K562 (cell line): ENCODE measurements at regions not wholly inside any gene's neighbourhood (a gene's known extent, or its start where the extent isn't known, plus 50 kb on each side); places are given as distances from the start of the nearest gene placed in this dataset.
A peak's percentile ranks its signal among the peaks of the same experiment; 100 is the strongest.

Experiments used
- DIDO1 ChIP-seq: fragments of 450-650 bp; IDR thresholded peaks from 2 replicates; pipeline ENCODE4 v1.6.1; 2016; ENCODE audit warnings: low read depth, missing biosample characterization, missing genetic modification characterization
- DPF2 ChIP-seq: fragments of 450-650 bp; IDR thresholded peaks from 2 replicates; pipeline ENCODE4 v1.6.1; 2016
- ELF1 ChIP-seq: fragments of 200-800 bp; sonication (Bioruptor generic); IDR thresholded peaks from 2 replicates; pipeline ENCODE4 v1.6.1; 2016; ENCODE audit warnings: missing genetic modification characterization, missing compliant biosample characterization
- EP400 ChIP-seq: fragments of 450-650 bp; IDR thresholded peaks from 2 replicates; pipeline ENCODE4 v1.6.1; 2017; ENCODE audit warnings: antibody characterized with exemption, mild to moderate bottlenecking, moderate library complexity
- GATA2 ChIP-seq: sonication (generic); formaldehyde crosslinking; IDR thresholded peaks from 2 replicates; pipeline ENCODE4 v1.4.0; 2020; ENCODE audit warnings: mild to moderate bottlenecking, missing genetic modification reagents
- JUND ChIP-seq, 2 experiments: IDR thresholded peaks; 2 replicates in 1 of 2; 3 replicates in 1 of 2; pipeline ENCODE4 v1.6.1; 2011; ENCODE audit warnings: borderline replicate concordance in 2 of 2, low read depth in 2 of 2, low read length in 2 of 2, improper control_type of control experiment in 1 of 2, missing biosample characterization in 1 of 2, missing genetic modification characterization in 1 of 2, missing genetic modification reagents in 1 of 2
- NR4A1 ChIP-seq, 2 experiments: fragments of 250-450 bp in 1 of 2; fragments of 450-650 bp in 1 of 2; sonication (Bioruptor Pico) in 1 of 2; IDR thresholded peaks; 2 replicates each; pipeline versions ENCODE4 v1.4.0 to v1.6.1; 2016 to 2020; ENCODE audit warnings: mild to moderate bottlenecking in 2 of 2, missing compliant biosample characterization in 1 of 2, missing genetic modification characterization in 1 of 2, moderate library complexity in 1 of 2
- PRMT5 ChIP-seq: sonication (generic); formaldehyde crosslinking; IDR thresholded peaks from 2 replicates; pipeline ENCODE4 v1.5.0; 2020; ENCODE audit warnings: missing genetic modification reagents
- SMARCA4 ChIP-seq: fragments of 450-650 bp; IDR thresholded peaks from 2 replicates; pipeline ENCODE4 v1.6.1; 2016
- SMARCB1 ChIP-seq: IDR thresholded peaks from 2 replicates; pipeline ENCODE4 v1.6.1; 2011; ENCODE audit warnings: improper control_type of control experiment, low read depth; ENCODE audit not compliant: insufficient read length
- ZNF239 ChIP-seq: fragments of 250-450 bp; sonication (Bioruptor Pico); IDR thresholded peaks from 2 replicates; pipeline ENCODE4 v1.4.0; 2020; ENCODE audit warnings: mild to moderate bottlenecking
- TF ChIP-seq, protein P1 (sequence below): fragments of 450-650 bp; IDR thresholded peaks from 2 replicates; pipeline ENCODE4 v1.6.1; 2017; ENCODE audit warnings: antibody characterized with exemption, mild to moderate bottlenecking
- TF ChIP-seq, protein P2 (sequence below), 2 experiments: fragments of 450-650 bp in 1 of 2; IDR thresholded peaks; 2 replicates each; pipeline ENCODE4 v1.6.1; 2011 to 2017; ENCODE audit warnings: low read depth in 2 of 2, antibody characterized with exemption in 1 of 2, borderline replicate concordance in 1 of 2, low read length in 1 of 2, mild to moderate bottlenecking in 1 of 2, mixed read lengths in 1 of 2; ENCODE audit not compliant: control insufficient read depth in 1 of 2
- TF ChIP-seq, protein P3 (sequence below), 2 experiments: fragments of 150-350 bp in 1 of 2; IDR thresholded peaks; 2 replicates each; pipeline ENCODE4 v1.6.1; 2012 to 2016; ENCODE audit warnings: low read depth in 2 of 2, low read length in 2 of 2, mild to moderate bottlenecking in 1 of 2, moderate library complexity in 1 of 2
- TF ChIP-seq, protein P4 (sequence below): fragments of 250-450 bp; sonication (Bioruptor Pico); IDR thresholded peaks from 2 replicates; pipeline ENCODE4 v1.4.0; 2020

DNA sequence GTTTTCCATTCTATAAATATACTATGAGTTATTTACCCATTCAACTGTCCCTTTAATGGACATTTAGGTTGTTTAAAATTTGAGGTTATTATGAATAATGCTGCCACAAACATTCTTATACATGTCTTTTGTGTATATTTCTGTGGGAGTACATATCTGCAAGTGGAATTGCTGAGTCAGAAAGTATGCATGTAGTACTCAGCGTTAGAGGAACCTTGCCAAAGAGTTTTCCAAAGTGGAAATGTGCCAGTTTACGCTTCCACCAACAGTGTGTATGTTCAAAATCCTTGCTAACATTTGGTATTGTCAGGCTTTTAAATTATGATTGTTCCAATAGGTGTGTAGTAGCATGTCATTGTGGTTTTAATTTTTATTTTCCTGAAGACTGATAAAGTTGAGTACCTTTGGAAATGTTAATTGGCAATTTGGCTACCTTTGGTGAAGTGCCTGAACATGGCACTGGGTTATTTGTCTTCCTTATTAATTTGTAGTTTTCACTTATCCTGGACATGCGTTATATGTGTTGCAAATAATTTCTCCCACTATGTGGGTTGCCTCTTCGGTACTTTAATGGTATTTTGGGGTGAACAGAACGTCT is 341.2 kb downstream of the CD83 start (continued):
- TF ChIP-seq, protein P1, sequence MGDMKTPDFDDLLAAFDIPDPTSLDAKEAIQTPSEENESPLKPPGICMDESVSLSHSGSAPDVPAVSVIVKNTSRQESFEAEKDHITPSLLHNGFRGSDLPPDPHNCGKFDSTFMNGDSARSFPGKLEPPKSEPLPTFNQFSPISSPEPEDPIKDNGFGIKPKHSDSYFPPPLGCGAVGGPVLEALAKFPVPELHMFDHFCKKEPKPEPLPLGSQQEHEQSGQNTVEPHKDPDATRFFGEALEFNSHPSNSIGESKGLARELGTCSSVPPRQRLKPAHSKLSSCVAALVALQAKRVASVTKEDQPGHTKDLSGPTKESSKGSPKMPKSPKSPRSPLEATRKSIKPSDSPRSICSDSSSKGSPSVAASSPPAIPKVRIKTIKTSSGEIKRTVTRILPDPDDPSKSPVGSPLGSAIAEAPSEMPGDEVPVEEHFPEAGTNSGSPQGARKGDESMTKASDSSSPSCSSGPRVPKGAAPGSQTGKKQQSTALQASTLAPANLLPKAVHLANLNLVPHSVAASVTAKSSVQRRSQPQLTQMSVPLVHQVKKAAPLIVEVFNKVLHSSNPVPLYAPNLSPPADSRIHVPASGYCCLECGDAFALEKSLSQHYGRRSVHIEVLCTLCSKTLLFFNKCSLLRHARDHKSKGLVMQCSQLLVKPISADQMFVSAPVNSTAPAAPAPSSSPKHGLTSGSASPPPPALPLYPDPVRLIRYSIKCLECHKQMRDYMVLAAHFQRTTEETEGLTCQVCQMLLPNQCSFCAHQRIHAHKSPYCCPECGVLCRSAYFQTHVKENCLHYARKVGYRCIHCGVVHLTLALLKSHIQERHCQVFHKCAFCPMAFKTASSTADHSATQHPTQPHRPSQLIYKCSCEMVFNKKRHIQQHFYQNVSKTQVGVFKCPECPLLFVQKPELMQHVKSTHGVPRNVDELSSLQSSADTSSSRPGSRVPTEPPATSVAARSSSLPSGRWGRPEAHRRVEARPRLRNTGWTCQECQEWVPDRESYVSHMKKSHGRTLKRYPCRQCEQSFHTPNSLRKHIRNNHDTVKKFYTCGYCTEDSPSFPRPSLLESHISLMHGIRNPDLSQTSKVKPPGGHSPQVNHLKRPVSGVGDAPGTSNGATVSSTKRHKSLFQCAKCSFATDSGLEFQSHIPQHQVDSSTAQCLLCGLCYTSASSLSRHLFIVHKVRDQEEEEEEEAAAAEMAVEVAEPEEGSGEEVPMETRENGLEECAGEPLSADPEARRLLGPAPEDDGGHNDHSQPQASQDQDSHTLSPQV = peak; percentile 86
- TF ChIP-seq DIDO1 (tag) = no peak
- TF ChIP-seq GATA2 (CRISPR knock-in tag) = no peak
- TF ChIP-seq, protein P2, sequence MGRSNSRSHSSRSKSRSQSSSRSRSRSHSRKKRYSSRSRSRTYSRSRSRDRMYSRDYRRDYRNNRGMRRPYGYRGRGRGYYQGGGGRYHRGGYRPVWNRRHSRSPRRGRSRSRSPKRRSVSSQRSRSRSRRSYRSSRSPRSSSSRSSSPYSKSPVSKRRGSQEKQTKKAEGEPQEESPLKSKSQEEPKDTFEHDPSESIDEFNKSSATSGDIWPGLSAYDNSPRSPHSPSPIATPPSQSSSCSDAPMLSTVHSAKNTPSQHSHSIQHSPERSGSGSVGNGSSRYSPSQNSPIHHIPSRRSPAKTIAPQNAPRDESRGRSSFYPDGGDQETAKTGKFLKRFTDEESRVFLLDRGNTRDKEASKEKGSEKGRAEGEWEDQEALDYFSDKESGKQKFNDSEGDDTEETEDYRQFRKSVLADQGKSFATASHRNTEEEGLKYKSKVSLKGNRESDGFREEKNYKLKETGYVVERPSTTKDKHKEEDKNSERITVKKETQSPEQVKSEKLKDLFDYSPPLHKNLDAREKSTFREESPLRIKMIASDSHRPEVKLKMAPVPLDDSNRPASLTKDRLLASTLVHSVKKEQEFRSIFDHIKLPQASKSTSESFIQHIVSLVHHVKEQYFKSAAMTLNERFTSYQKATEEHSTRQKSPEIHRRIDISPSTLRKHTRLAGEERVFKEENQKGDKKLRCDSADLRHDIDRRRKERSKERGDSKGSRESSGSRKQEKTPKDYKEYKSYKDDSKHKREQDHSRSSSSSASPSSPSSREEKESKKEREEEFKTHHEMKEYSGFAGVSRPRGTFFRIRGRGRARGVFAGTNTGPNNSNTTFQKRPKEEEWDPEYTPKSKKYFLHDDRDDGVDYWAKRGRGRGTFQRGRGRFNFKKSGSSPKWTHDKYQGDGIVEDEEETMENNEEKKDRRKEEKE (IDR thresholded peaks at IDR 0.05; ENCODE audit: borderline replicate concordance in 1 of 2, control insufficient read depth in 1 of 2, low read depth in 2 of 2, low read length in 1 of 2) = no peak
- TF ChIP-seq JUND (IDR thresholded peaks at IDR 0.05; ENCODE audit: borderline replicate concordance, low read depth, low read length) = 0 out of 2 replicates have a peak, but pooled peaks have one; percentile 54
- peak; percentile 57; the same call in 2 of the 3 replicates for TF ChIP-seq JUND (tag; IDR thresholded peaks at IDR 0.05; ENCODE audit: borderline replicate concordance, low read depth, low read length)
- peak; percentile 74 for TF ChIP-seq DPF2
- no peak for TF ChIP-seq ZNF239 (CRISPR knock-in tag)
- TF ChIP-seq, protein P3, sequence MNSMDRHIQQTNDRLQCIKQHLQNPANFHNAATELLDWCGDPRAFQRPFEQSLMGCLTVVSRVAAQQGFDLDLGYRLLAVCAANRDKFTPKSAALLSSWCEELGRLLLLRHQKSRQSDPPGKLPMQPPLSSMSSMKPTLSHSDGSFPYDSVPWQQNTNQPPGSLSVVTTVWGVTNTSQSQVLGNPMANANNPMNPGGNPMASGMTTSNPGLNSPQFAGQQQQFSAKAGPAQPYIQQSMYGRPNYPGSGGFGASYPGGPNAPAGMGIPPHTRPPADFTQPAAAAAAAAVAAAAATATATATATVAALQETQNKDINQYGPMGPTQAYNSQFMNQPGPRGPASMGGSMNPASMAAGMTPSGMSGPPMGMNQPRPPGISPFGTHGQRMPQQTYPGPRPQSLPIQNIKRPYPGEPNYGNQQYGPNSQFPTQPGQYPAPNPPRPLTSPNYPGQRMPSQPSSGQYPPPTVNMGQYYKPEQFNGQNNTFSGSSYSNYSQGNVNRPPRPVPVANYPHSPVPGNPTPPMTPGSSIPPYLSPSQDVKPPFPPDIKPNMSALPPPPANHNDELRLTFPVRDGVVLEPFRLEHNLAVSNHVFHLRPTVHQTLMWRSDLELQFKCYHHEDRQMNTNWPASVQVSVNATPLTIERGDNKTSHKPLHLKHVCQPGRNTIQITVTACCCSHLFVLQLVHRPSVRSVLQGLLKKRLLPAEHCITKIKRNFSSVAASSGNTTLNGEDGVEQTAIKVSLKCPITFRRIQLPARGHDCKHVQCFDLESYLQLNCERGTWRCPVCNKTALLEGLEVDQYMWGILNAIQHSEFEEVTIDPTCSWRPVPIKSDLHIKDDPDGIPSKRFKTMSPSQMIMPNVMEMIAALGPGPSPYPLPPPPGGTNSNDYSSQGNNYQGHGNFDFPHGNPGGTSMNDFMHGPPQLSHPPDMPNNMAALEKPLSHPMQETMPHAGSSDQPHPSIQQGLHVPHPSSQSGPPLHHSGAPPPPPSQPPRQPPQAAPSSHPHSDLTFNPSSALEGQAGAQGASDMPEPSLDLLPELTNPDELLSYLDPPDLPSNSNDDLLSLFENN (IDR thresholded peaks at IDR 0.05; ENCODE audit: low read depth in 2 of 2, low read length in 2 of 2) = no peak
- TF ChIP-seq PRMT5 (CRISPR knock-in tag) = no peak
- peak; percentile 20; the same call in 1 of the 2 replicates for TF ChIP-seq EP400
- no peak for TF ChIP-seq NR4A1 (CRISPR knock-in tag; IDR thresholded peaks at IDR 0.05)
- TF ChIP-seq NR4A1 (tag; IDR thresholded peaks at IDR 0.05) = peak; percentile 64; the same call in 1 of the 2 replicates
- TF ChIP-seq SMARCB1 = peak; percentile 38
- 0 out of 2 replicates have a peak, but pooled peaks have one; percentile 29 for TF ChIP-seq ELF1 (tag)
- TF ChIP-seq, protein P4, sequence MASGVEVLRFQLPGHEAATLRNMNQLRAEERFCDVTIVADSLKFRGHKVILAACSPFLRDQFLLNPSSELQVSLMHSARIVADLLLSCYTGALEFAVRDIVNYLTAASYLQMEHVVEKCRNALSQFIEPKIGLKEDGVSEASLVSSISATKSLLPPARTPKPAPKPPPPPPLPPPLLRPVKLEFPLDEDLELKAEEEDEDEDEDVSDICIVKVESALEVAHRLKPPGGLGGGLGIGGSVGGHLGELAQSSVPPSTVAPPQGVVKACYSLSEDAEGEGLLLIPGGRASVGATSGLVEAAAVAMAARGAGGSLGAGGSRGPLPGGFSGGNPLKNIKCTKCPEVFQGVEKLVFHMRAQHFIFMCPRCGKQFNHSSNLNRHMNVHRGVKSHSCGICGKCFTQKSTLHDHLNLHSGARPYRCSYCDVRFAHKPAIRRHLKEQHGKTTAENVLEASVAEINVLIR (CRISPR knock-in tag) = no peak
- peak; percentile 70 for TF ChIP-seq SMARCA4
